Kidney (tissue), 13 donors: ENCODE measurements at regions not wholly inside any gene's neighbourhood (a gene's known extent, or its start where the extent isn't known, plus 50 kb on each side); places are given as distances from the start of the nearest gene placed in this dataset.

Experiments used
- DNase-seq, 5 donors: peaks; one replicate each; pipeline ENCODE4 v3.0.0-alpha.2; 2013 to 2020
- FAIRE-seq: peaks from 2 replicates; lab custom pipeline; 2012; peaks lifted over from hg19 to GRCh38; lab: Jason Lieb, UNC
- H3K27ac ChIP-seq, 2 donors: one replicate each; pipeline ENCODE4 v1.7.0; 2013; ENCODE audit warnings: low read depth in 2 of 2, low read length in 2 of 2, inconsistent platforms in 1 of 2
- H3K27me3 ChIP-seq: one replicate; pipeline ENCODE4 v1.7.1; 2013; ENCODE audit warnings: low read length, inconsistent platforms; ENCODE audit not compliant: control insufficient read depth, insufficient read depth
- H3K36me3 ChIP-seq, 3 donors: one replicate each; pipeline versions ENCODE4 v1.7.0 to v1.7.1; 2013; ENCODE audit warnings: low read length in 3 of 3, control low read depth in 1 of 3, inconsistent platforms in 1 of 3; ENCODE audit not compliant: insufficient read depth in 3 of 3, control insufficient read depth in 2 of 3
- H3K4me1 ChIP-seq, 3 donors: one replicate each; pipeline versions ENCODE4 v1.7.0 to v1.7.1; 2013; ENCODE audit warnings: low read length in 3 of 3, inconsistent platforms in 1 of 3, low read depth in 1 of 3; ENCODE audit not compliant: control insufficient read depth in 2 of 3, insufficient read depth in 2 of 3
- H3K4me3 ChIP-seq, 3 donors: one replicate each; pipeline versions ENCODE4 v1.7.0 to v1.8.1; 2013; ENCODE audit warnings: low read length in 3 of 3, control low read depth in 1 of 3, inconsistent platforms in 1 of 3
- H3K9ac ChIP-seq, 3 donors: one replicate each; pipeline versions ENCODE4 v1.7.0 to v1.7.1; 2013; ENCODE audit warnings: low read length in 3 of 3, control low read depth in 1 of 3, inconsistent platforms in 1 of 3
- H3K9me3 ChIP-seq, 3 donors: one replicate each; pipeline versions ENCODE4 v1.7.0 to v1.7.1; 2013; ENCODE audit warnings: low read length in 3 of 3, control low read depth in 1 of 3, inconsistent platforms in 1 of 3; ENCODE audit not compliant: control insufficient read depth in 2 of 3, insufficient read depth in 1 of 3
- intact Hi-C: fragments of 100-400 bp; cut with DNase I; formaldehyde crosslinking; loops from one replicate; pipeline ENCODE4 v1.11.1; 2022
- TF ChIP-seq, protein P1 (sequence below): IDR thresholded peaks from 3 replicates; pipeline ENCODE4 v1.5.1; 2012; ENCODE audit warnings: mild to moderate bottlenecking, moderate library complexity, borderline replicate concordance; ENCODE audit not compliant: insufficient read depth; ENCODE audit errors: extremely low read depth
- donor health status: control.
- donor health status: control.
- donor health status: control.
- donor health status: control.
- donor health status: control.
- donor health status: DM: yes; HTN: yes; CAD: no.
- donor health status: Normal renal cell carcinoma (clear cell type).

DNA sequence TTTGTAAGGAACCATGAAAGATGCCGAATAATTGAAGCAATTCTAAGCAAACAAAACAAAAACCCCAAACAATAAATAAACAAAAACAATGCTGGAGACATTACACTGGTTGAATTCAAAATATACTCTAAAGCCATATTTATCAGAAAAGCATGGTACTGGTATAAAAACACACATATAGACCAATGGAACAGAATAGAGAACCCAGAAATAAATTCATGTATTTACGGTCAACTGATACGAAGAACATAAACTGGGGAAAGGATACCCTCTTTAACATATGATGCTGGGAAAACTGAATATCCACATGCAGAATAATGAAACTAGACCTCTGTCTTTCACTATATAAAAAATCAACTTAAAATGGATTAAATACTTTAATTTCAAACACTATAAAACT lies 214.3 kb upstream of the PDZRN3 start:
- H3K27me3 ChIP-seq, result no peaks in the 10 kb centered on the region
- no peak overlapping the region for H3K4me3 ChIP-seq
- H3K9me3 ChIP-seq, result peaks cover 0 to 8% (median 0%) of the 10 kb centered on the region in 3 donors
- H3K36me3 ChIP-seq, result no peaks in the 10 kb centered on the region
- TF ChIP-seq, protein P1, sequence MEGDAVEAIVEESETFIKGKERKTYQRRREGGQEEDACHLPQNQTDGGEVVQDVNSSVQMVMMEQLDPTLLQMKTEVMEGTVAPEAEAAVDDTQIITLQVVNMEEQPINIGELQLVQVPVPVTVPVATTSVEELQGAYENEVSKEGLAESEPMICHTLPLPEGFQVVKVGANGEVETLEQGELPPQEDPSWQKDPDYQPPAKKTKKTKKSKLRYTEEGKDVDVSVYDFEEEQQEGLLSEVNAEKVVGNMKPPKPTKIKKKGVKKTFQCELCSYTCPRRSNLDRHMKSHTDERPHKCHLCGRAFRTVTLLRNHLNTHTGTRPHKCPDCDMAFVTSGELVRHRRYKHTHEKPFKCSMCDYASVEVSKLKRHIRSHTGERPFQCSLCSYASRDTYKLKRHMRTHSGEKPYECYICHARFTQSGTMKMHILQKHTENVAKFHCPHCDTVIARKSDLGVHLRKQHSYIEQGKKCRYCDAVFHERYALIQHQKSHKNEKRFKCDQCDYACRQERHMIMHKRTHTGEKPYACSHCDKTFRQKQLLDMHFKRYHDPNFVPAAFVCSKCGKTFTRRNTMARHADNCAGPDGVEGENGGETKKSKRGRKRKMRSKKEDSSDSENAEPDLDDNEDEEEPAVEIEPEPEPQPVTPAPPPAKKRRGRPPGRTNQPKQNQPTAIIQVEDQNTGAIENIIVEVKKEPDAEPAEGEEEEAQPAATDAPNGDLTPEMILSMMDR, result no peak
- FAIRE-seq, result no peak
- H3K4me1 ChIP-seq, result no peaks in the 10 kb centered on the region
- intact Hi-C loops, result no loop called here
- no peak overlapping the region for H3K27ac ChIP-seq
- DNase-seq, result no peak
- H3K9ac ChIP-seq, result no peak overlapping the region

GRCh38 chr3:73835945-73836344 lies 211.2 kb upstream of the PDZRN3 start:
- H3K9ac ChIP-seq, result no peak overlapping the region
- H3K4me1 ChIP-seq, result no peaks in the 10 kb centered on the region
- no peaks in the 10 kb centered on the region for H3K27me3 ChIP-seq
- TF ChIP-seq, protein P1, result no peak
- no peak overlapping the region for H3K4me3 ChIP-seq
- no peak for FAIRE-seq
- H3K9me3 ChIP-seq, result peaks cover 0 to 8% (median 0%) of the 10 kb centered on the region in 3 donors
- DNase-seq, result no peak
- H3K27ac ChIP-seq, result no peak overlapping the region
- no peaks in the 10 kb centered on the region for H3K36me3 ChIP-seq
- intact Hi-C loops, result no loop called here

DNA sequence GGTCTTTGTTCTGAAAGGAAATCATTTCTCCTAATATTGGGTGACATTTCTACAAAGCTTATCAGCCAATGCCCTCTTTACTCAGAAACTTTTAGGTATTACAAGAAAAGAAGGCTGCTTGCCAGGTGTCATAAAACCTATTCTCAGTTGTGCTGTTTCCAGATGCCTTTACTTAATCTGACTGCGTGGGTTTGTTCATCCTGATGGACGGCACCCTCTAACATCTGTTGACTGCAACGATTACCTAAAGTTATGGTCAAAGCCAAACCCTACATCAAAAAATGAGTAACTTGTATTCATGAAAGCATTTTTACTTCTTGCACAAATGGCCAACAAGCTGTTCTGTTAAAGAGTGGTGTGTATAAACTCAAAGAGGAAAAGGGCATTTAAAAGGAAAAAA lies 207.7 kb upstream of the PDZRN3 start:
- TF ChIP-seq, protein P1, result no peak
- FAIRE-seq, result no peak

GRCh38 chr3:73828348-73828747 lies 203.6 kb upstream of the PDZRN3 start:
- TF ChIP-seq, protein P1, result no peak
- DNase-seq, result no peak
- Histone ChIP-seq H3K9ac (no peak overlapping the region), H3K27ac (no peak overlapping the region), H3K4me1 (peaks cover 0 to 6% (median 6%) of the 10 kb centered on the region in 3 donors), H3K36me3 (no peaks in the 10 kb centered on the region), H3K9me3 (no peaks in the 10 kb centered on the region), H3K27me3 (no peaks in the 10 kb centered on the region), H3K4me3 (no peak overlapping the region)
- intact Hi-C loops, result no loop called here
- FAIRE-seq, result no peak

More for the DNA sequence above, 207.7 kb upstream of the PDZRN3 start:
- Histone ChIP-seq H3K36me3 (no peaks in the 10 kb centered on the region), H3K27ac (no peak overlapping the region), H3K4me1 (peaks cover 0 to 4% (median 3%) of the 10 kb centered on the region in 3 donors), H3K9ac (no peak overlapping the region), H3K4me3 (no peak overlapping the region), H3K9me3 (peaks cover 0 to 8% (median 0%) of the 10 kb centered on the region in 3 donors), H3K27me3 (no peaks in the 10 kb centered on the region)
- peak in 1 of 5 donors; percentile 15 for DNase-seq
- intact Hi-C loops, result no loop called here
